HEK293 (cell line): ENCODE measurements at regions not wholly inside any gene's neighbourhood (a gene's known extent, or its start where the extent isn't known, plus 50 kb on each side); places are given as distances from the start of the nearest gene placed in this dataset.

Source experiments
- AEBP2 ChIP-seq: fragments of 450-650 bp; formaldehyde crosslinking; IDR thresholded peaks from 2 replicates; pipeline ENCODE4 v1.5.1; 2016; ENCODE audit warnings: missing biosample characterization, missing genetic modification characterization, borderline replicate concordance
- CTCF ChIP-seq: fragments of 450-650 bp; formaldehyde crosslinking; IDR thresholded peaks from 2 replicates; pipeline ENCODE4 v1.5.1; 2016; ENCODE audit warnings: missing biosample characterization, missing genetic modification characterization
- KLF8 ChIP-seq: fragments of 450-650 bp; formaldehyde crosslinking; IDR thresholded peaks from 2 replicates; pipeline ENCODE4 v1.5.1; 2016; ENCODE audit warnings: missing biosample characterization, missing genetic modification characterization
- KLF9 ChIP-seq: fragments of 450-650 bp; formaldehyde crosslinking; IDR thresholded peaks from 2 replicates; pipeline ENCODE4 v1.5.1; 2016; ENCODE audit warnings: missing biosample characterization, missing genetic modification characterization, low read depth
- PBX3 ChIP-seq: sonication (generic); formaldehyde crosslinking; IDR thresholded peaks from 2 replicates; pipeline ENCODE4 v1.8.1; 2022; ENCODE audit warnings: mild to moderate bottlenecking, moderate library complexity, missing genetic modification reagents
- REPIN1 ChIP-seq: fragments of 450-650 bp; formaldehyde crosslinking; IDR thresholded peaks from 2 replicates; pipeline ENCODE4 v1.5.1; 2017; ENCODE audit warnings: missing biosample characterization, missing genetic modification characterization, low read depth
- SALL2 ChIP-seq: fragments of 450-650 bp; formaldehyde crosslinking; IDR thresholded peaks from 2 replicates; pipeline ENCODE4 v1.5.0; 2017; ENCODE audit warnings: missing biosample characterization, mild to moderate bottlenecking, missing genetic modification characterization, borderline replicate concordance
- SETDB1 ChIP-seq: IDR thresholded peaks from one replicate; pipeline ENCODE4 v1.6.1; 2017; ENCODE audit warnings: mild to moderate bottlenecking, low read length, moderate library complexity, mixed read lengths; ENCODE audit not compliant: insufficient read length
- ZFP41 ChIP-seq: fragments of 450-650 bp; formaldehyde crosslinking; IDR thresholded peaks from 2 replicates; pipeline ENCODE4 v1.5.1; 2016; ENCODE audit warnings: missing biosample characterization, missing genetic modification characterization, borderline replicate concordance
- ZNF10 ChIP-seq: fragments of 450-650 bp; formaldehyde crosslinking; IDR thresholded peaks from 2 replicates; pipeline ENCODE4 v1.5.1; 2017; ENCODE audit warnings: missing biosample characterization, missing genetic modification characterization
- ZNF121 ChIP-seq: fragments of 450-650 bp; formaldehyde crosslinking; IDR thresholded peaks from 2 replicates; pipeline ENCODE4 v1.5.1; 2016; ENCODE audit warnings: missing biosample characterization, missing genetic modification characterization
- ZNF138 ChIP-seq: fragments of 450-650 bp; formaldehyde crosslinking; IDR thresholded peaks from 2 replicates; pipeline ENCODE4 v1.5.1; 2016; ENCODE audit warnings: missing biosample characterization, missing genetic modification characterization, borderline replicate concordance
- ZNF16 ChIP-seq: fragments of 450-650 bp; formaldehyde crosslinking; IDR thresholded peaks from 2 replicates; pipeline ENCODE4 v1.5.1; 2016; ENCODE audit warnings: low read depth, missing biosample characterization, missing genetic modification characterization
- ZNF18 ChIP-seq: fragments of 450-650 bp; formaldehyde crosslinking; IDR thresholded peaks from 2 replicates; pipeline ENCODE4 v1.5.1; 2016; ENCODE audit warnings: missing biosample characterization, missing genetic modification characterization
- ZNF23 ChIP-seq: fragments of 450-650 bp; formaldehyde crosslinking; IDR thresholded peaks from 2 replicates; pipeline ENCODE4 v1.5.1; 2016; ENCODE audit warnings: missing biosample characterization, missing genetic modification characterization, borderline replicate concordance
- ZNF280C ChIP-seq: fragments of 450-650 bp; formaldehyde crosslinking; IDR thresholded peaks from 2 replicates; pipeline ENCODE4 v1.5.1; 2016; ENCODE audit warnings: missing biosample characterization, missing genetic modification characterization
- ZNF530 ChIP-seq: fragments of 450-650 bp; formaldehyde crosslinking; IDR thresholded peaks from 2 replicates; pipeline ENCODE4 v1.5.1; 2016; ENCODE audit warnings: low read depth, missing biosample characterization, missing genetic modification characterization
- ZNF560 ChIP-seq: fragments of 450-650 bp; formaldehyde crosslinking; IDR thresholded peaks from 2 replicates; pipeline ENCODE4 v1.5.1; 2017; ENCODE audit warnings: missing biosample characterization, missing genetic modification characterization, borderline replicate concordance
- ZNF561 ChIP-seq: fragments of 450-650 bp; IDR thresholded peaks from 2 replicates; pipeline ENCODE4 v1.5.1; 2018; ENCODE audit warnings: missing biosample characterization, missing genetic modification characterization, borderline replicate concordance
- ZNF596 ChIP-seq: fragments of 450-650 bp; IDR thresholded peaks from 2 replicates; pipeline ENCODE4 v1.5.0; 2018; ENCODE audit warnings: missing biosample characterization, mild to moderate bottlenecking, missing genetic modification characterization, moderate library complexity
- ZNF610 ChIP-seq: fragments of 450-650 bp; formaldehyde crosslinking; IDR thresholded peaks from 2 replicates; pipeline ENCODE4 v1.5.1; 2016; ENCODE audit warnings: missing biosample characterization, missing genetic modification characterization, borderline replicate concordance
- ZNF629 ChIP-seq: fragments of 450-650 bp; formaldehyde crosslinking; IDR thresholded peaks from 2 replicates; pipeline ENCODE4 v1.5.1; 2017; ENCODE audit warnings: missing biosample characterization, missing genetic modification characterization
- ZNF645 ChIP-seq: fragments of 450-650 bp; formaldehyde crosslinking; IDR thresholded peaks from 2 replicates; pipeline ENCODE4; 2016; ENCODE audit warnings: missing biosample characterization, missing genetic modification characterization
- ZNF660 ChIP-seq: fragments of 450-650 bp; IDR thresholded peaks from 2 replicates; pipeline ENCODE4 v1.5.1; 2018; ENCODE audit warnings: missing biosample characterization, mild to moderate bottlenecking, missing genetic modification characterization
- ZNF692 ChIP-seq: fragments of 450-650 bp; formaldehyde crosslinking; IDR thresholded peaks from 2 replicates; pipeline ENCODE4 v1.5.1; 2016; ENCODE audit warnings: missing biosample characterization, missing genetic modification characterization
- ZNF791 ChIP-seq: fragments of 450-650 bp; formaldehyde crosslinking; IDR thresholded peaks from 2 replicates; pipeline ENCODE4 v1.5.1; 2016; ENCODE audit warnings: missing biosample characterization, missing genetic modification characterization

- TF ChIP-seq REPIN1 (no peak), ZNF23 (tag by site-specific recombination) (no peak), ZNF791 (tag by site-specific recombination) (no peak), KLF9 (tag by site-specific recombination) (no peak), ZNF18 (tag by site-specific recombination) (no peak), ZNF610 (tag by site-specific recombination) (no peak), ZNF660 (tag by site-specific recombination) (no peak), ZNF530 (tag by site-specific recombination) (no peak), AEBP2 (tag by site-specific recombination) (no peak), PBX3 (no peak), ZNF121 (no peak), KLF8 (tag by site-specific recombination) (no peak), ZNF560 (tag by site-specific recombination) (no peak), CTCF (no peak), SETDB1 (no peak), ZNF629 (no peak), ZNF138 (tag by site-specific recombination) (no peak), ZNF16 (no peak), ZNF10 (tag by site-specific recombination) (no peak; the same call in 1 of the 2 replicates), ZNF692 (tag by site-specific recombination) (no peak), ZFP41 (tag by site-specific recombination) (no peak), ZNF645 (no peak), ZNF280C (no peak), ZNF596 (tag by site-specific recombination) (no peak), ZNF561 (tag by site-specific recombination) (peak; percentile 98), SALL2 (tag by site-specific recombination) (no peak)
Observed at GRCh38 chr16:86363836-86364618, 146.3 kb upstream of the FOXF1 start (continued).
